Large intestine (tissue), 3 donors: ENCODE measurements at regions not wholly inside any gene's neighbourhood (a gene's known extent, or its start where the extent isn't known, plus 50 kb on each side); places are given as distances from the start of the nearest gene placed in this dataset.
"Not testable (repeated sequence)": the region's sequence is repeated elsewhere in the genome, so short reads cannot be mapped to it uniquely, and the experiment has no call there.

Source experiments
- DNase-seq, 2 donors: peaks; one replicate each; pipeline versions ENCODE4 v3.0.0 to v3.0.0-alpha.2; 2013
- H3K27ac ChIP-seq: one replicate; pipeline ENCODE4 v1.5.1; 2013; ENCODE audit warnings: low read length
- H3K27me3 ChIP-seq: 2 replicates; pipeline ENCODE4 v1.6.1; 2013; ENCODE audit warnings: low read length; ENCODE audit not compliant: control insufficient read depth, insufficient read depth
- H3K36me3 ChIP-seq: 2 replicates; pipeline ENCODE4 v1.6.1; 2013; ENCODE audit warnings: low read length; ENCODE audit not compliant: control insufficient read depth, insufficient read depth
- H3K4me1 ChIP-seq: one replicate; pipeline ENCODE4 v1.6.1; 2013; ENCODE audit warnings: low read length; ENCODE audit not compliant: control insufficient read depth, insufficient read depth
- H3K4me3 ChIP-seq: one replicate; pipeline ENCODE4 v1.5.1; 2013; ENCODE audit warnings: low read length
- H3K9me3 ChIP-seq: one replicate; pipeline ENCODE4 v1.6.1; 2013; ENCODE audit warnings: mild to moderate bottlenecking, low read depth, low read length, moderate library complexity; ENCODE audit not compliant: control insufficient read depth
- WGBS: methylation state at CpG from one replicate; pipeline ENCODE4 v1.1.5; 2013; ENCODE audit warnings: low lambda C conversion rate; ENCODE audit not compliant: insufficient coverage; 5-methylcytosine and 5-hydroxymethylcytosine counted together

- Histone ChIP-seq H3K27me3 (no peaks in the 10 kb centered on the region), H3K4me3 (no peak overlapping the region), H3K27ac (no peak overlapping the region), H3K9me3 (no peaks in the 10 kb centered on the region), H3K36me3 (no peaks in the 10 kb centered on the region), H3K4me1 (no peaks in the 10 kb centered on the region)
- no peak for DNase-seq
- 90% methylated on average over 2 of the region's 4 CpGs for WGBS
Observed at GRCh38 chr6:84581494-84582259, 182.7 kb downstream of the TBX18 start.

- no peaks in the 10 kb centered on the region for H3K4me1 ChIP-seq
- no CpG with 5 or more reads among the region's 1 CpG for WGBS
Observed at GRCh38 chr6:84579404-84579803, 185.0 kb downstream of the TBX18 start.

GRCh38 chr6:84576029-84576428 is 188.4 kb downstream of the TBX18 start:
- no peaks in the 10 kb centered on the region for H3K27me3 ChIP-seq
- no peak overlapping the region for H3K4me3 ChIP-seq
- no peaks in the 10 kb centered on the region for H3K4me1 ChIP-seq
- H3K27ac ChIP-seq: no peak overlapping the region
- no peaks in the 10 kb centered on the region for H3K9me3 ChIP-seq
- no peak for DNase-seq
- H3K36me3 ChIP-seq: no peaks in the 10 kb centered on the region

More at GRCh38 chr6:84579404-84579803, 185.0 kb downstream of the TBX18 start:
- H3K27me3 ChIP-seq: no peaks in the 10 kb centered on the region
- H3K4me3 ChIP-seq: no peak overlapping the region
- H3K27ac ChIP-seq: no peak overlapping the region
- H3K36me3 ChIP-seq: no peaks in the 10 kb centered on the region
- no peak for DNase-seq
- no peaks in the 10 kb centered on the region for H3K9me3 ChIP-seq

GRCh38 chr6:84575264-84575663 is 189.1 kb downstream of the TBX18 start:
- H3K27me3 ChIP-seq: no peaks in the 10 kb centered on the region
- no peak for DNase-seq
- WGBS: no CpG with 5 or more reads among the region's 1 CpG
- no peak overlapping the region for H3K4me3 ChIP-seq
- no peaks in the 10 kb centered on the region for H3K4me1 ChIP-seq
- no peak overlapping the region for H3K27ac ChIP-seq
- H3K9me3 ChIP-seq: no peaks in the 10 kb centered on the region
- H3K36me3 ChIP-seq: no peaks in the 10 kb centered on the region

GRCh38 chr6:84569882-84570281 is 194.5 kb downstream of the TBX18 start:
- Histone ChIP-seq H3K27me3 (no peaks in the 10 kb centered on the region), H3K9me3 (no peaks in the 10 kb centered on the region), H3K27ac (no peak overlapping the region), H3K4me3 (no peak overlapping the region), H3K4me1 (no peaks in the 10 kb centered on the region), H3K36me3 (no peaks in the 10 kb centered on the region)
- no peak for DNase-seq

- H3K9me3 ChIP-seq: no peaks in the 10 kb centered on the region
- no peaks in the 10 kb centered on the region for H3K4me1 ChIP-seq
- DNase-seq: no peak
- H3K27me3 ChIP-seq: no peaks in the 10 kb centered on the region
- no peak overlapping the region for H3K4me3 ChIP-seq
- H3K36me3 ChIP-seq: no peaks in the 10 kb centered on the region
- H3K27ac ChIP-seq: no peak overlapping the region
Observed at GRCh38 chr6:84568971-84569370, 195.4 kb downstream of the TBX18 start.

GRCh38 chr6:84565718-84566117 is 198.7 kb downstream of the TBX18 start:
- not testable (repeated sequence) for H3K4me3 ChIP-seq, DNase-seq, H3K36me3 ChIP-seq, H3K27ac ChIP-seq, H3K4me1 ChIP-seq, H3K9me3 ChIP-seq, H3K27me3 ChIP-seq
- 98% methylated on average over 6 of the region's 6 CpGs for WGBS

GRCh38 chr6:84560436-84561390 is 203.7 kb downstream of the TBX18 start:
- Histone ChIP-seq H3K27ac (no peak overlapping the region), H3K4me3 (no peak overlapping the region), H3K4me1 (no peaks in the 10 kb centered on the region), H3K36me3 (no peaks in the 10 kb centered on the region), H3K9me3 (no peaks in the 10 kb centered on the region), H3K27me3 (no peaks in the 10 kb centered on the region)
- DNase-seq: no peak
- WGBS: no CpG with 5 or more reads among the region's 9 CpGs

GRCh38 chr6:84556541-84557335 is 207.7 kb downstream of the TBX18 start:
- Histone ChIP-seq H3K9me3 (no peaks in the 10 kb centered on the region), H3K27ac (no peak overlapping the region), H3K36me3 (no peaks in the 10 kb centered on the region), H3K4me1 (no peaks in the 10 kb centered on the region), H3K27me3 (no peaks in the 10 kb centered on the region), H3K4me3 (no peak overlapping the region)
- 60% methylated on average over 1 of the region's 4 CpGs for WGBS
- DNase-seq: no peak

- no peak for DNase-seq
- no peak overlapping the region for H3K4me3 ChIP-seq
- H3K9me3 ChIP-seq: no peaks in the 10 kb centered on the region
- no peaks in the 10 kb centered on the region for H3K36me3 ChIP-seq
- no peak overlapping the region for H3K27ac ChIP-seq
- no peaks in the 10 kb centered on the region for H3K27me3 ChIP-seq
- WGBS: 100% methylated on average over 2 of the region's 4 CpGs
- no peaks in the 10 kb centered on the region for H3K4me1 ChIP-seq
Observed at GRCh38 chr6:84554706-84555105, 209.7 kb downstream of the TBX18 start.
